ENCODE measurements at regions not wholly inside any gene's neighbourhood (a gene's known extent, or its start where the extent isn't known, plus 50 kb on each side); places are given as distances from the start of the nearest gene placed in this dataset.

GRCh38 chr10:3723766-3724165 lies 61.2 kb downstream of the KLF6 start:
- H3K4me3 ChIP-seq (replicated peaks; ENCODE audit: low read depth, low read length): no peak overlapping the region
- DNase-seq (ENCODE audit: low read depth): no peak
- TF ChIP-seq CTCF (IDR thresholded peaks at IDR 0.05; ENCODE audit: low read length, missing control alignments): no peak

DNA sequence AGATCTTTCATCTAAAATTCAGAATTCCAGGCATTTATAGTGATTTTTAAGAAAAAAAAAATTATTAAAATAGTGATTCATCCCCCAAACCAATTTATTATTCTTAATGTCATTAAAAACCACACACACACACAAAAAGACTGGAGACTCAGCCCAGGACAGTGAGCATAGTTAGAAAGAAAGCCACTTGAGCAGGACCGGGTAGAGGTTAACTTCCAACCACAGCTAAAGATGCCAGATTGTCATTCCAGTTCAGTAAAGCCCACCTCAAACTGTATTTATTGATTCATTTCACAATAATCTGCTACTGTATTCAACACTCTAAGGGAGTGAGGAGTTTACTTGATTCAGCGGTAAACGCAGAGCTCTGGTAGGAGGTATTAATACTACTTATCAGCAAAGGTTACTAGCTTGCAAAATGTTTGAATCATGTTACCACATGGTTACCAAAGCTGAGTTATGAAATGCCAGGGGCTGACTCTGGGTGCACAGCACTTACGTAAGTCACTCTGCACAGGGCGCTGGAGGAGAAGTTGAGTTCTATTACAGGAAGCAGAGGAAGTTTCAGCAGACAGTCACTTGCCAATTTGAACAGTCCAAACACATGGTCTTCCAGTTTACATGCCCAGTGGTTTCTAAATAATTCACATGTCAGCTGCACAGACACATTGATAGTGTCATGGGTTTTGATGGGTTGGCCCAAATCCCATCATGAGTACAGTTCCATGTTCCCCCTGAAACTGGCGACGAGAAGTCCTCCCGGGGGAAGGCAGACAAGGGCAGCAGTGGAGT lies 64.6 kb downstream of the KLF6 start:
- DNase-seq (ENCODE audit: low read depth): peak; percentile 98
- H3K4me3 ChIP-seq (replicated peaks; ENCODE audit: low read depth, low read length): no peak overlapping the region
- no peak for TF ChIP-seq CTCF (IDR thresholded peaks at IDR 0.05; ENCODE audit: low read length, missing control alignments)

DNA sequence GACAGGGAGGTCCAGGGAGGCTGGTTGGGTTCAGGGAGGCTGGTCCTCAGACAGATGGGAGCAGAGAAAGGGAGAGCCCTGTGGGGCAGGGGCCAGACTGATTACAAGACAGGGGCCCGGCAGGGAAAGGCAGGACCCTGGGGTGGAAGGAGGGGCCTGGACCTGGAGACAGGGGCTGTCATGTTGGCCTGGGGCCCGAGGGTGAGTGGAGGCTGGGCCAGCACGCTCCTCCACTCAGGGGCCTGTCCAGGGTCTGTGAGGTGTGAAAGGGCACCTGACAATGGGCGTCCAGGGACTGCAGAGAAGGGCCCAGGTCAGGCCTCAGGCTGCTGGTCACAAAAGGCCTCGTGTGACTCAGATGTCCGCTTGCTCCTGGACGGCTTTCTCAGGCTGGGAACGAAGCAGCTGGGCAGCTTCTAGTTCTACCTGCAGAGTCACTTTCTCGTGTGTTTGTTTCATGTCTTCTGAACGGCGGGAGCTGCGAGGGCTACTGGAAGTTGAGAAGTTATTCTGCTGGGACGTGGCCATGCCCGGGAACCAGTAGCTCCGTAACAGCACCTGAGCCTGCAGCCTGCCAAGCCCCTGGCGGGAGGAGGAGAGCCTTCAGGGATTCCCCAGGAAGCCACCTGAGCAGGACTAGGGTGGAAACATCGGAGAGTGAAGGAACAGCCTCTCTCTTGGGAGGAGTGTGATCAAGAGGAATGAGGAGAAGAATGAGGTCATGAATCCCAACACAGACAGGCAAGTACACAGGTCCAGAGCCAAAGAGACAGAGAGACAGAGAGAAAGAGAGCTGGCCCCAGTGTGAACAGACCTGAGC lies 65.8 kb downstream of the KLF6 start:
- no peak for DNase-seq (ENCODE audit: low read depth)
- TF ChIP-seq CTCF (IDR thresholded peaks at IDR 0.05; ENCODE audit: low read length, missing control alignments): no peak
- no peak overlapping the region for H3K4me3 ChIP-seq (replicated peaks; ENCODE audit: low read depth, low read length)

DNA sequence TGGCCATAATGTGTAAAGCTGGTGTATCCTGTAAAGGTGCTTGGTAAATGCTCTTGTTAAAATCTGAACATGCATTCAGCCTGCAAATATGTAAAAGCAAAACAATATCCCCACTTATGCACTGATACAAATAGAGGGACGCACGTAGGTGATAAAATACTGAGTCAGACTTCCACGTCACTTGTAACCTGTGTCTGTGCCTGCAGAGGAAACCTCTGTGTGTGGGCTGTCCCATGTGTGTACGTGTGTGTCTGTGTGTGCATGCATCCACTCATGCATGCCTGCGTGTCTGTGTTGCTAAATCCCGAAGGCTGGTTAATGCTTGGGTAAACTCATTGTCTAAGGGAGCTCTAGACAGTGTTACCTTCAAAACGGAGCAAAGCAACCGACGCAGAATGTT lies 68.9 kb downstream of the KLF6 start:
- TF ChIP-seq CTCF (IDR thresholded peaks at IDR 0.05; ENCODE audit: low read length, missing control alignments): no peak
- peak; percentile 63 for DNase-seq (ENCODE audit: low read depth)

DNA sequence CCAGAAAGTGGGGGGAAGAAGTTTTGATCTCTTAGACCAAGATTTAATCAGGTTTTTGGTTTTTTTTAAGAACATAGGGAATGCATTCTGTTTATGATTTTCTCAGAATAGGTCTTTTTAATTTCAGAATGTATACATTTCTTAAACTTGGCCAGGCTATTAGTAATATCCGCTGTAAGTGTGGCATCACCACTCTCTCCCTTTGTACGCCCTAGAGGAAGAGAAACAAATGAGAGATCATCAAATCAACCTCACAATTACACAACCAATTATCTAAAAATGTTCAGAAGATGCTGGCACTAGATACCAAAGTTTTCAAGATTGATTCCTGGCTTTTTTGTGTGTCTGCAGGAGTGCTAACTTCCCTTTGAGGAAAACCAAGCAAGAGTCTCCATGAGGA lies 70.0 kb downstream of the KLF6 start:
- no peak for TF ChIP-seq CTCF (IDR thresholded peaks at IDR 0.05; ENCODE audit: low read length, missing control alignments)
- no peak overlapping the region for H3K4me3 ChIP-seq (replicated peaks; ENCODE audit: low read depth, low read length)
- no peak for DNase-seq (ENCODE audit: low read depth)

More for the DNA sequence above, 68.9 kb downstream of the KLF6 start:
- H3K4me3 ChIP-seq (replicated peaks; ENCODE audit: low read depth, low read length): no peak overlapping the region

- H3K4me3 ChIP-seq (replicated peaks; ENCODE audit: low read depth, low read length): no peak overlapping the region
- no peak for TF ChIP-seq CTCF (IDR thresholded peaks at IDR 0.05; ENCODE audit: low read length, missing control alignments)
- DNase-seq (ENCODE audit: low read depth): no peak
These were observed 70.5 kb downstream of the KLF6 start for GRCh38 chr10:3714531-3714930.
